HFF-Myc (cell line): ENCODE measurements at regions not wholly inside any gene's neighbourhood (a gene's known extent, or its start where the extent isn't known, plus 50 kb on each side); places are given as distances from the start of the nearest gene placed in this dataset.

ENCODE experiments used
- DNase-seq: peaks from one replicate; pipeline ENCODE4 v3.0.0-alpha.2; 2011; ENCODE audit warnings: low read depth; ENCODE audit errors: extremely low read depth
- H3K4me3 ChIP-seq: replicated peaks from 2 replicates; pipeline ENCODE4 v1.5.1; 2011; ENCODE audit warnings: low read depth, mild to moderate bottlenecking, control low read depth, low read length
- TF ChIP-seq, protein P1 (sequence below): IDR thresholded peaks from 2 replicates; pipeline ENCODE4 v1.5.1; 2012; ENCODE audit warnings: mild to moderate bottlenecking, low read depth, low read length, control low read depth; ENCODE audit errors: missing control alignments

DNA sequence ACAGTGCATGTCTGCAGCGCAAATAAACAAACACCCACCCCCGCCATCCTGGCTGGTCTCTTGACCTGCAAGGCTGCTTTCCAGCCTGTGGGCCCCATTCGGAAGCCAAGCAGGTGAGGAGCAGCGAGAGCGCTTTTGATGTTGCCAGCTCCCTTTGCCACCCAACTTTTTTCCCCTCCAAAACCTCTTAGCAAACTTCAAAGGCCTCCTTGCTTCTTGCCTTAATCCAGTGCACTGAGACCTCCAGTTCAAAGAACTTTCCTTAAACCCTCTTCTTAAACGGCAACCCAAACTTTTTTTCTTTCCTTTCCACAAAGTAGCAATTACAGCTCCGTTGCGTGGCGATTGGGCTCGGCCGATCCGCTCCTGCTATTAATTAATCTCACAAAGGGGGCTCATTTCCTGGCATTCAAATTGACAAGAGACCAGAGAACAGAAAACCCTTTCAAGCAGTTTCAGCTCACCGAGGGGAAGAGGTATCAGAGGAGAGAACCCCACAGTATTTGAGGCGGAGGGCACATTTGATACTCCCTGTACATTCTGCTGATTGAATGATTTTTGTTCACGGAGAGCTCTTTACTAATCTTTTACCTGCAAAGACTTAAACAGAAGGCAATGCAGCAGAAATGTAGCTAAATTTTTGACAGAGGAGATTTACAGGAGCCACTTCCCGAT lies 531.4 kb downstream of the TMEM182 start:
- DNase-seq: no peak
- TF ChIP-seq, protein P1, sequence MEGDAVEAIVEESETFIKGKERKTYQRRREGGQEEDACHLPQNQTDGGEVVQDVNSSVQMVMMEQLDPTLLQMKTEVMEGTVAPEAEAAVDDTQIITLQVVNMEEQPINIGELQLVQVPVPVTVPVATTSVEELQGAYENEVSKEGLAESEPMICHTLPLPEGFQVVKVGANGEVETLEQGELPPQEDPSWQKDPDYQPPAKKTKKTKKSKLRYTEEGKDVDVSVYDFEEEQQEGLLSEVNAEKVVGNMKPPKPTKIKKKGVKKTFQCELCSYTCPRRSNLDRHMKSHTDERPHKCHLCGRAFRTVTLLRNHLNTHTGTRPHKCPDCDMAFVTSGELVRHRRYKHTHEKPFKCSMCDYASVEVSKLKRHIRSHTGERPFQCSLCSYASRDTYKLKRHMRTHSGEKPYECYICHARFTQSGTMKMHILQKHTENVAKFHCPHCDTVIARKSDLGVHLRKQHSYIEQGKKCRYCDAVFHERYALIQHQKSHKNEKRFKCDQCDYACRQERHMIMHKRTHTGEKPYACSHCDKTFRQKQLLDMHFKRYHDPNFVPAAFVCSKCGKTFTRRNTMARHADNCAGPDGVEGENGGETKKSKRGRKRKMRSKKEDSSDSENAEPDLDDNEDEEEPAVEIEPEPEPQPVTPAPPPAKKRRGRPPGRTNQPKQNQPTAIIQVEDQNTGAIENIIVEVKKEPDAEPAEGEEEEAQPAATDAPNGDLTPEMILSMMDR: no peak
- H3K4me3 ChIP-seq: no peak overlapping the region

DNA sequence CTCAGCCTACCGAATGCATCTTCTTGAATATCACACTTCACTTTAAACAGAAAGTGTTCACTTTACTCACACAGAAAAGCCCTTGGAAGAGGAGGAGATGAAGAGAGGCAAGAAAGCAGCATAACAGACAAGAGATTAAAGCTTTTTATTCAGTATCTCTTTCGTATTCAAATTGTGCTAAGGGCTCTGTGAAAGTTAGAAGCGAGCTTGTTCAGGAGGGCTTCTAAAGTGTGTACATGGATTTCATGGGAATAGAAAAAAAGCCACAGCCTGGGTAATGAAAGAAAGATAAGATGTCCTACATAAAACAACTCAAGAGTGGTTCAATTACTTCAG lies 531.9 kb downstream of the TMEM182 start:
- no peak for DNase-seq
- TF ChIP-seq, protein P1: no peak
- H3K4me3 ChIP-seq: no peak overlapping the region

DNA sequence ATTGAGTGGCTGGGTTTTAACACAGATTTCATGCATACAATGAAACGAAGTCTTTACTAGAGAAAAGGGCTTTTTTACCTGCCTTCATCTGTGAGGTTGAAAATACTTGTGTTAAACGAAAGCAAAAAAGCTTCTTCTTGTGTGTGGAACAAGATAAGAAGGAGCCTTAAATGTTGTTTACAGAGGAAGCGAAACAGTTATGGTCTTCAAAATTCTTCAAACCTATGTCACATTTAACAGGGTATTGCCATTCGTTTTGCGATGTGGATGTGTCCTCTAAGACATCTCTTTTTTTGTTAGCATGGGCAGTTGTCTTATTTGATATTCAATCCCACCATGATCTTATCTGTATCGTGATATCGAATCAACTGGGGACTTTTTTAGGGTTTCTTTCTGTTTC lies 532.6 kb downstream of the TMEM182 start:
- H3K4me3 ChIP-seq: no peak overlapping the region
- TF ChIP-seq, protein P1: no peak
- DNase-seq: no peak

DNA sequence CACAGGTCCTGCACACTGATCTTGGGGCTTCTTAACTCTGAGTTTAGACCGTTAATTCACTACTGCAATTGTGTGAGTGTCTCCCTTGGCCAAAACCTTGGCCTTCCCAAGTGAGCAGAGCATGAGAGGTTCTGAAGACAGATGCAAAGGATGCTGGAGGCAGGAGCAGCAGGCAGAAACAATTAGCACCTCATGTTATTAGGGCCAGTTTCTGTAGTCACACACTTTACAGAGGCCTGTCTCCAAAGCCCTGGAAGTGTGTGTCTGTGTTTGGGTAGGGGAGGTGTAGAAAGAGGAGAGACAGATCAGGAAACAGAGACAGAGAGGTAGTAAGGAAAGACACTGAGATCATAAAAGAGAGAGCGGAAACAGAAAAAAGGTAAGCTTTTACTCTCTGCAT lies 533.8 kb downstream of the TMEM182 start:
- TF ChIP-seq, protein P1: no peak
- no peak for DNase-seq
- no peak overlapping the region for H3K4me3 ChIP-seq

DNA sequence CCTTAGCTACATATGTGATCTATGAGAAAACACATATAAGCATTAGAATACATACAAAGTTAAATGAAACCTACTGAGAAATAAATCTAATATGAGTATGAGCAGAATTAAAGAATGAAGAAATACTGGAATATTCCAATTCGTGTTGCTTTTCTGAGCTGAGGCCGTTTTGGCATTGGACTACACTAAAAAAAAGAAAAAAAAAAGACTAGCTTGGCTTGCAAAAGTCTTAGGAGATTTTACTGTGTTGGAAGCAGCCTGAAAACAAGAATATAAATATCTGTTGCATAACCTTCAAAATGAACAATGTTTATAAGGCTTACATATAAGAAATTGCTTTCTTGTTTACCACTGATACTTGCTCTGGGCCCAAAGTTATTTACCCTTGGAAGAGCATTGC lies 562.8 kb downstream of the TMEM182 start:
- TF ChIP-seq, protein P1: no peak
- DNase-seq: no peak
- H3K4me3 ChIP-seq: no peak overlapping the region

DNA sequence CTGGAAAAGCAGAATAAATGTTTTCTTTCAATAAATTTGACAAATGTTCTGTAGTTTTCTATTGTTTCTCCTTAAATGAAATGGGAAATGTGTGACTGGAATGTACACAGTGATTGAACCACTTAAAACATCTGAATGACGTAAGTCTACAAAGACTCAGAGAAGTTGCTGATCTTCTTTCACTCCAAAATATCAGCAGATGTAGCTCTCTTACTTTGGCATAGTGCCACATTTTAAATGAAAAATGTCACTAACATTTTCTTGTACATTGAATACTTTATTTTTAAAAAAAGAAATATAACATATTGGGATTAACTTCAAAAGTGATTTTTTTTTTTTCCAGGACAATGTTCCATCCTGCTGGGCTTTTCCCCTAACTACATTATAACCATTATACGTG lies 565.6 kb downstream of the TMEM182 start:
- H3K4me3 ChIP-seq: no peak overlapping the region
- TF ChIP-seq, protein P1: no peak
- no peak for DNase-seq

DNA sequence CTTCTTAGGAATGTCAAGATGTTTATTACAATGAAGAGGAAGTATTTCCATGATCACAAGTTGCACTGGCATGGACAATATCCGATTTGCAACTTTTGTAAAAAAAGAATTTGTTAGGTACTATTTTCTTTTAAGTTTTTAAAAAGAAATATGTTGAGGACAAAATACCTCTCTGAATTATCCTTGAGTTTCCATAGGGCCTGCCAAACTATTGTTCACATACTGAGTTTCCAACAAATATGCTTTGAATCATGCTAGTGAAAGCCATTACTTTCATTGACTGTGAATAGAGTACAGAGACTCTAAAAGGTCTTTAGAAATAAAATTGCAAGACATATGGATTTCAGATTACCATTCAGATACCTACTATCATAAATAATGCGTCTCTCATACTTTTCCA lies 566.1 kb downstream of the TMEM182 start:
- H3K4me3 ChIP-seq: no peak overlapping the region
- TF ChIP-seq, protein P1: no peak
- DNase-seq: no peak
